SK-N-DZ (cell line): ENCODE measurements at regions not wholly inside any gene's neighbourhood (a gene's known extent, or its start where the extent isn't known, plus 50 kb on each side); places are given as distances from the start of the nearest gene placed in this dataset.

Experiments
- DNase-seq: peaks from one replicate; pipeline ENCODE4 v3.0.0-alpha.2; 2015; ENCODE audit warnings: low spot score

DNA sequence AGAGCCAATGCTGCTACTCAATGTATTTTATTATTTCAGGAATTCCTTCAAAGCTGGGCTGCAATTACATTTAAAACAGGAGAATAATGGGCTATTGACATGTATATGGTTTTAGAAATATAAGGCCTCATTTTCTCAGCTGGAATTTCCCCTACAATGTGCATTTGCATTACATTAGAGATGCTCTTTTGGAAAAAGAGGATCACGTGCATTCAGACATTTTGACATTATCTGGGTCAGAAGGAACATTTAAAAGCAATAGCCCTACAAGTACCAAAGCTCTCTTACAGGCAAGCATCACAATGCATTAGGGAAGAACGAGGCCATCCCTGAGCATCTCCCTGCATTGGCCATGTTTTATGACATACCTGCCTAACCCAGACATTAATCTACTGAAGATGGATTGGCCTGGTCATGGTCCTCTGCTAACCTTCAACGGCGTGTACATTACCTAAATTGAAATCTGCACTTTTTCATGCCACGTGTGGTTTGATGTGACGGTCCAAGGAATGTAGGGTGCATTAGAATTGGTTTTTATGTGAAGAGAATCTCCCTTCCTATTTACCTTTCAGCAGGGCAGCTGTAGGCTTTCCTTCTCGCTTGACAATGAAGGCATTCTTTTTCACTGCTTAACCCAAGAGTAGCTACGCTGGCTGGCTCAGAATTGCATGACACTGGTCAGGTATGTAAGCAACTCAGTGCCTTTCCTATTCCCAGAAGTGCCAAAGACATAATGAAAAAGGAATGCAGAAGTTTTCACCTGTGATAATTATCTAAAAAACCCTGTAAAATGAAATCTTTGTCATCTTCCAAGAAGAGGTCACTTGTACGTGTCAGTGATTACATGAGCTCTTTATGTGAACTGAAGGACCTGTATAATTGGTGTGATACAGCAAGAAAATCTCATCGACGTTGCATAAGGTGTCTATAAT, 212.3 kb upstream of the MPDZ start:
- peak; percentile 1 for DNase-seq

DNA sequence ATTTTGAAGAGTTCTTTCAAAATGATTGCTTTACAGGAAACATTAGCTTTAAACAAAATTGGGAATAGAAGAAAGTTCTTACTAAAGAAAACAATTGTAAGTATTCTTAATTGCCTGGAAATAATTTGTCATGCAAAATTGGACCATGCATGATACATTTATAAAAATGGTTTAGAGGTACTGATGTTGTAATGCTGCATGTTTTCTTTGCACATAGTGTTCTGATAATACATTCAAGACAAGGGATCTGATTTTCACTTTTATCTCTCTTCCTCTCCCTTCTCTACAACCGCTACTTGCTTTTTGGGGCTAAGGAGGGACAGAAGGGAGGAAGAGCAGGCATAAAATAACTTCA, 211.6 kb upstream of the MPDZ start:
- no peak for DNase-seq

- DNase-seq: no peak
Measured at GRCh38 chr9:13487936-13488335, 208.4 kb upstream of the MPDZ start.

DNA sequence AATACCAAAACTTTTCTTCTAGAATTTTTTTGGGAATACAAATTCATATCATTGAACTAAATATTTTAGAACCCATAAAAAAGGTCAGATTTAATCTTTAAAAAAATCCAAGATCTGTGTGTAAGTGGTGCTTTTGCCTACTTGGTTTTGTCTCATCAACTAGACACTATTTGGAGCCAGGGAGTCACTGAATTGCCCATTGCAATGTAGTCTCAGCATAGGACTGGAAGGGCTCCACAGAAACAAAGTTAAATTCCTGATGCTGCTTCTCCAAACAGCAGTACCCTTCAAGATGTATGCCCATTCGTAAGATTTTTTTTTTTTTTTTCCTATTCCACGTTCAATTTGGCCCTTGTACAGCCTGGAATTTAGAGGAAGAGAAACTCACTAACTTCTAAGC, 208.0 kb upstream of the MPDZ start:
- no peak for DNase-seq

DNA sequence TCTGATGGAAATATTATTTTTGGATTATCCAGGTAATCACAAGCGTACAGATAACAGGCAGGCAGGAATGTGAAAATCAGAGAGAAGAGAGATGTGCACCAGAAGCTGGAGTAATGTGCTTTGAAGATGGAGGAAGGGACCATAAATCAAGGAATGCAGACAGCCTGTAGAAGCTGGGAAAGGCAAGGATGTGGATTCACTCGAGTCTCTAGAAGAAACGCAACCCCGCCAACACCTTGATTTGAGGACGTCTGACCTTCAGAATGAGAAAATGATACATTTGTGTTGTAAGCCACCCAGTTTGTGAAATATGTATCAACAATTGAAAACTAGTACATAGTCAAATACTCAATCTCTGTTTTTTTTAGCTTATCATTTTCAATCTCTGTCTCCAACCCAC, 207.6 kb upstream of the MPDZ start:
- no peak for DNase-seq

GRCh38 chr9:13485068-13485596, 205.6 kb upstream of the MPDZ start:
- no peak for DNase-seq

- DNase-seq: no peak
Measured at GRCh38 chr9:13484186-13484585, 204.7 kb upstream of the MPDZ start.

DNA sequence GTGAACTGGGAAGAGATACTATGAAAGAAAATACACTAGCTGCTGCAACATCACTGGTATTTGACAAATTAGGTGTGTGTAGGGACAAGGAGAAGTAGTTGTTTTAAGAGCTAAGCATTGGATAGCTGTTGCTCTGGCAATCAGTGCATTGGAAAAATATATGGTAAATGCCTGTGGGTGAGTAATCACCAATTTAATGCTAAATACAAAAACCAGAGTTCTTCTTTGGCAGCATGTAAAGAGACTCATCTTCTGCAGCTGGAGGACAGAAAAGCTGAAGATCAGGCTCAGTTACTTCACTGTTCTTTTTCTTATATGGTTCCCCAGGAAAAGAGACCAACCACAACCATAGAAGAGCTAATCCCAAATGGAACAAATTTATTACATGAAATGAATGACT, 201.8 kb upstream of the MPDZ start:
- no peak for DNase-seq

DNA sequence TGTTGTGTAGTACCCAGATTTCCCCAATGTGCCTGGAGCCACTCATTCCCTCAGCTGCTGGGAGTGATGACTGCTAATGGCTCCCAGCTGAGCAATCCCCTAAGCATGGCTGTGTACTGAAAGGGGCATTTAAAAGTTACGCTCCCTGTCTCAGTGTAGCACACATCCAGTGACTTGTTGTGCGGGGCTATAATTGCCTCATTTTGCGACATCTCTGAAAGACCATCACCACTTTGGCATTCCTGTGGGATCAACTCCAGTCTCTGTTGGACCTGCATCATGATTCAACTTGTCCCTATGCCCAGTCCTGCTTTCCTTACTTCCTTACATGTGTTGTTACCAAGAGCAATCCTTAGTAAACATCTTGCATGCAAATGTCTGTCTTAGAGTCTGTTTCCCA, 201.2 kb upstream of the MPDZ start:
- DNase-seq: no peak

- no peak for DNase-seq
Measured at GRCh38 chr9:13479096-13479495, 199.6 kb upstream of the MPDZ start.

- DNase-seq: no peak
Measured at GRCh38 chr9:13478639-13479038, 199.1 kb upstream of the MPDZ start.

DNA sequence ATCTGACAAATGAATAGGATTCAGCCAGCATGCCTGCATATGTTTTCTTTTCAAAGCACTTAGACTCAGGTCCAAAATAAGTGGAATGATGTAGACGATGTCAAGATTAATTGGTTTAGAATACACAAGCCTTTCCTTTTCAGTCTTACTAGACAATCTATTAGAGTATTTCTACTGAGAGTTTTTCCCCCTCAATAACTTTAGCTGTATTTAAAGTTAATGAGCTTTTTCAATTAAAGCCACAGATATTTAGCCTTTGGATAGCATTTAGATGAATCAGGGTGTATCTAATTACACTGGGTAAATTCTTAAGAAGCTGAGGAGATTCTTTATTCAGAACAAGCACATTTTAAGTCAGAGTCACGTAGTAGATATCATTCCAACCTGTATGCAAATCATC, 198.7 kb upstream of the MPDZ start:
- DNase-seq: no peak

- DNase-seq: no peak
Measured at GRCh38 chr9:13470836-13471235, 191.3 kb upstream of the MPDZ start.

GRCh38 chr9:13467157-13467556, 187.7 kb upstream of the MPDZ start:
- no peak for DNase-seq

- DNase-seq: no peak
Measured at GRCh38 chr9:13461414-13461991, 182.0 kb upstream of the MPDZ start.

- DNase-seq: no peak
Measured at GRCh38 chr9:13459071-13459470, 179.6 kb upstream of the MPDZ start.

DNA sequence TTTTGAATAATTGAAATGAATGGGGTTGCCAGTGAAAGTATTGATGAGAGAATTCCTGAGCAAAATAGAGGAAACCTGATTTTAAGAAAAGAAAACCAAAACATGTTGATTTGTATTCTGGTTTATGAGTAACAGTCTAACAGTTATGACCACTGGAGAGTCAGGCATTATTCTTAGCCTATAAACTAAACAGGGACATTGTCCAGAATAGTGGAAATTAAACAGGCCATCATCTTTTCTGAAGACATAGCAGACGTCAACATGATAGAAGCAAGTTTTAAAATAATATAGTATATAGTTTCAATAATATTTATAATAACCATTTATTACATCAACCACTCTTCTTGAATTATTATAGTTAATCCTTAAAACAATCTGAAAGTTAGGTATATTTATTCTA, 178.3 kb upstream of the MPDZ start:
- DNase-seq: no peak

DNA sequence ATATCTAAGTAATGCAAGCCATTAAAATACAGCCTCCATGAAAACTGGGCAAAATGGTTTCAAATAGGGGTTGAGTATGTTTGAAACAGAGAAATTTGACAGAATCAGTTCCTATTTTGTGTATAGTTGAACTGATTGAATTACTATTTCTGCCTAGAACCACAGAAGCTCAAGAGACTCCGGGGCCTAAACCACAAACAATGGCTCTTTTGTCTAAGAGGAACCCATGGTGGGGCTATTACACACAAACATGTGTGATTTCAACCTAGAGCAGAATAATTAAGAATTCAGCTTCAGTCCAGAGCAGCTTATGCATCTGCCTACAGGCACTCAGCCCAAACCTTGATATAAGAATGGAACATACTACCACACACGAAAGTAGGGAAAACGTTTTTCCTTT, 171.2 kb upstream of the MPDZ start:
- no peak for DNase-seq

DNA sequence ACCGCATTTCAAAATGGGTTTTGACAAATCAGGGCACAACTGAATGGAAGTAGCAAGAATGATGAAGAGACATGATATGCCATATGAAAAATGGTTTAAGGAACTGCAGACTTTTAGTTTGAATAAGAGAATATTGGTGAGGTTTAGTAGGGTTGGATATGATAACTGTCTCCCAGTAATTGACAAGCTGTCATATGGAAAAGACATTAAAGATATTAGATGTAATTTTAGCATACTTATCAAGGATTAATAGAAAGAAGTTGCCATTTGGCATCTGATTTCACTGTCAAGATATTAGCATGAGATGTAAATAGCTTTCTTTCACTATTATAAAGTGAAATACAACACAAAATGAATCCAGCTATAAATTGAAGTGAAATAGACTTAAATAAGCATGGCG, 169.0 kb upstream of the MPDZ start:
- DNase-seq: no peak

GRCh38 chr9:13447843-13448422, 168.4 kb upstream of the MPDZ start:
- DNase-seq: no peak

GRCh38 chr9:13446938-13447842, 167.7 kb upstream of the MPDZ start:
- no peak for DNase-seq
